ENCODE measurements at regions not wholly inside any gene's neighbourhood (a gene's known extent, or its start where the extent isn't known, plus 50 kb on each side); places are given as distances from the start of the nearest gene placed in this dataset.

- no peak overlapping the region for H3K27ac Mint-ChIP-seq (ENCODE audit: unreplicated experiment)
- no peaks in the 10 kb centered on the region for H3K27me3 Mint-ChIP-seq (ENCODE audit: low read depth)
- no peak for DNase-seq (ENCODE audit: low read depth, low spot score)
- TF ChIP-seq CTCF (conservative IDR thresholded peaks at IDR 0.05), result no peak
- H3K36me3 Mint-ChIP-seq (ENCODE audit: low read depth), result no peaks in the 10 kb centered on the region
- H3K4me1 Mint-ChIP-seq, result no peaks in the 10 kb centered on the region
- no peak overlapping the region for H3K4me3 Mint-ChIP-seq
- no peaks in the 10 kb centered on the region for H3K9me3 Mint-ChIP-seq
Observed at GRCh38 chr2:19264852-19265251, 93.6 kb downstream of the OSR1 start.

GRCh38 chr2:19262150-19262549 is 96.3 kb downstream of the OSR1 start:
- no peaks in the 10 kb centered on the region for H3K36me3 Mint-ChIP-seq (ENCODE audit: low read depth)

GRCh38 chr2:19261061-19261460 is 97.4 kb downstream of the OSR1 start:
- no peaks in the 10 kb centered on the region for H3K27me3 Mint-ChIP-seq (ENCODE audit: low read depth)
- DNase-seq (ENCODE audit: low read depth, low spot score), result no peak
- H3K4me3 Mint-ChIP-seq, result no peak overlapping the region
- no peaks in the 10 kb centered on the region for H3K36me3 Mint-ChIP-seq (ENCODE audit: low read depth)
- no peak for TF ChIP-seq CTCF (conservative IDR thresholded peaks at IDR 0.05)
- H3K27ac Mint-ChIP-seq (ENCODE audit: unreplicated experiment), result no peak overlapping the region
- H3K9me3 Mint-ChIP-seq, result peaks cover 5% of the 10 kb centered on the region
- H3K4me1 Mint-ChIP-seq, result no peaks in the 10 kb centered on the region

More at GRCh38 chr2:19262150-19262549, 96.3 kb downstream of the OSR1 start:
- H3K9me3 Mint-ChIP-seq, result peaks cover 5% of the 10 kb centered on the region
- DNase-seq (ENCODE audit: low read depth, low spot score), result no peak
- no peaks in the 10 kb centered on the region for H3K27me3 Mint-ChIP-seq (ENCODE audit: low read depth)
- no peak for TF ChIP-seq CTCF (conservative IDR thresholded peaks at IDR 0.05)
- H3K4me3 Mint-ChIP-seq, result no peak overlapping the region
- H3K27ac Mint-ChIP-seq (ENCODE audit: unreplicated experiment), result no peak overlapping the region
- H3K4me1 Mint-ChIP-seq, result no peaks in the 10 kb centered on the region

- Mint-ChIP-seq H3K36me3 (ENCODE audit: low read depth) (no peaks in the 10 kb centered on the region), H3K4me3 (no peak overlapping the region), H3K9me3 (peaks cover 5% of the 10 kb centered on the region), H3K4me1 (no peaks in the 10 kb centered on the region), H3K27ac (ENCODE audit: unreplicated experiment) (no peak overlapping the region), H3K27me3 (ENCODE audit: low read depth) (no peaks in the 10 kb centered on the region)
- TF ChIP-seq CTCF (conservative IDR thresholded peaks at IDR 0.05), result no peak
- DNase-seq (ENCODE audit: low read depth, low spot score), result no peak
Observed at GRCh38 chr2:19256121-19256601, 102.3 kb downstream of the OSR1 start.

- DNase-seq (ENCODE audit: low read depth, low spot score), result no peak
- H3K4me3 Mint-ChIP-seq, result no peak overlapping the region
- H3K4me1 Mint-ChIP-seq, result no peaks in the 10 kb centered on the region
- no peaks in the 10 kb centered on the region for H3K36me3 Mint-ChIP-seq (ENCODE audit: low read depth)
- no peaks in the 10 kb centered on the region for H3K27me3 Mint-ChIP-seq (ENCODE audit: low read depth)
- no peak overlapping the region for H3K27ac Mint-ChIP-seq (ENCODE audit: unreplicated experiment)
- peaks cover 5% of the 10 kb centered on the region for H3K9me3 Mint-ChIP-seq
- no peak for TF ChIP-seq CTCF (conservative IDR thresholded peaks at IDR 0.05)
Observed at GRCh38 chr2:19255481-19255880, 102.9 kb downstream of the OSR1 start.

- no peak overlapping the region for H3K4me3 Mint-ChIP-seq
- H3K9me3 Mint-ChIP-seq, result no peaks in the 10 kb centered on the region
- no peak for TF ChIP-seq CTCF (conservative IDR thresholded peaks at IDR 0.05)
- H3K4me1 Mint-ChIP-seq, result peaks cover 8% of the 10 kb centered on the region
- no peaks in the 10 kb centered on the region for H3K27me3 Mint-ChIP-seq (ENCODE audit: low read depth)
- DNase-seq (ENCODE audit: low read depth, low spot score), result no peak
- H3K36me3 Mint-ChIP-seq (ENCODE audit: low read depth), result no peaks in the 10 kb centered on the region
- no peak overlapping the region for H3K27ac Mint-ChIP-seq (ENCODE audit: unreplicated experiment)
Observed at GRCh38 chr2:19251554-19251953, 106.9 kb downstream of the OSR1 start.

Measured in neural crest cell (in vitro differentiated cells).